HG02981 (cell line): ENCODE measurements at regions not wholly inside any gene's neighbourhood (a gene's known extent, or its start where the extent isn't known, plus 50 kb on each side); places are given as distances from the start of the nearest gene placed in this dataset.
"Not testable (repeated sequence)": the region's sequence is repeated elsewhere in the genome, so short reads cannot be mapped to it uniquely, and the experiment has no call there.

Experiments
- ATAC-seq: cut with Tn5 transposase; IDR thresholded peaks from one replicate; pipeline ENCODE4 v1.9.1; 2021; ENCODE audit warnings: mild to moderate bottlenecking, moderate library complexity; ENCODE audit not compliant: unreplicated experiment

DNA sequence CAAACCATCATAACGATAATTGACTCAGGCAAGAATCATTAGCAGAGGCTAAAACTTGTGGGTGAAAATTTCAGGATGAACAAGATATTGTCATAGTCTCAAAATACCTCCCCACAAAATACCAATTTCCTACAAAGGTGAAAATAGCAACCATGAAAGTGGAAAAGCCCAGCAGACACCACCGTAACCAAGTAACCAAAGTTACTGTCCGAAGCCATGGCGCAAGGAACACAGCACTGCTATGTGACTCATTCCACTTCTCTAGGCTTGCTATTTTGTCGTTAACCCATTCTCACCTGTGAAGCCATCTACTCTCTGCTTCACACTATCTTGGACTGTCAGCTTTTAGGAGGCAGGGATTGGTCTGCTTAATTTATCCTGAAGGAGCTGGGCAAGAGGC lies 113.8 kb upstream of the CACUL1 start:
- ATAC-seq = no peak

DNA sequence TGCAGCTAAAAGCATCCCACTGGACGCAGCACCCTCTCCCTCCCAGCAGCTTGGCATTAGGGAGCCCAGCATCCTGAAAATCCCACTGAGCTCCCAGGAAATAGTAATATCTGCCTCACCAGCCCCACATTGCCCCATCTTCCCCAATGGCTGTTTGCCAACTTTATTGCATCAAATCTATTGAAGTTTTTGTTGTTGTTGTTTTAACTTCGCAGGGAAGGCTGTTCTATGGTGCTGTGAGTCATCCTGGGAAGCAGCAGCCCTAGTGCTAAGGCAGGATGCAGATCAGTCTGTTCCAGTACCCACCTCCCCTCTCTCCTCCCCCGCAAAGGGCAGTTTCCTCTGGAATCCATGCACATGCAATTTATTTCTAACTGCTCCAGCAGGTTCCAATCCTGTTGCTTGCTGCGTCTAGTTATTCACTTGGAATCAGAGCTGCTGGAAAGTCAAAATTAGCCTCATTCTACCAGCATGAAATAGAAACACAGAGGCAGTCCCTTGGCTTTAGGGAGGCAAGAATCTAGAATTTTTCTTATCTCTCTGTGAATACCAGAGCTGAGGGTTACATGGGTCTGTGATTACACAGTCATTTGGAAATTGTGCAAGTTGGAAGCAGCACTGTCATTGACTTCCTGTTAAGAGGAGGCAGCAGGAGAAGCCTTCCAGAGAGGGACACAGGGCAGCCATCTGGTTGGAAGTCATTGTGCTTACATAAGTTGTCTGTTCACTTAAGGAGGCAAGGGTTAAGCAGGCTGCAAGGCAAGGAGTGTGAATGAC lies 115.9 kb upstream of the CACUL1 start:
- ATAC-seq = no peak

DNA sequence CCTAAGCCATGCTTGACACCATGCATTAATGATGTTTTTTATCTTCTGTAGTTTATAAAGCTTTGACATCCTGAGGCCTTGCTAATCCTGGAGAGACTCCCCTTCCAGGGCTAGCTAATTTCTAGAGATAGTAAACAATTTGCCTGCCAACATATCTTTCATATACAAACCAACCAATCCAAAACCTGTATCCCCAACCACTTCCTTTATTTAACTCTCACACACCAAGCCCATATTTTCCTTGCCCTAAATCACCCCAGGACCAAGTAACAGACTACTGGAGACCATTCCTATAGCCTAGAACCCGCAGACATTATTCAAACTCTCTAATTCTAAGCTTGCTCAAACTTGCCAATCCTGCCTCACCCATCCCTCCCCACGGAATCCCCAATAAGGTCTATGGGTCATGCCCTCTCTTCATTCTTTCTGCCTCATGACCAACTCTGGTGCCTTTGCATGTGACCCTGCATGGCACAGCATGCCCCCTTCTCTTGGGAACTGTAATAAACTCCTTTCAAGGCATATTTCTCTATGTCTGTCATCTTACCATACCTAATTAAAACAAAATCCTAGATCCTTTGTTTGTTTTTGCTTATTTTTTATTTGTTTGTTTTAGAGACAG lies 116.6 kb upstream of the CACUL1 start:
- no peak for ATAC-seq

DNA sequence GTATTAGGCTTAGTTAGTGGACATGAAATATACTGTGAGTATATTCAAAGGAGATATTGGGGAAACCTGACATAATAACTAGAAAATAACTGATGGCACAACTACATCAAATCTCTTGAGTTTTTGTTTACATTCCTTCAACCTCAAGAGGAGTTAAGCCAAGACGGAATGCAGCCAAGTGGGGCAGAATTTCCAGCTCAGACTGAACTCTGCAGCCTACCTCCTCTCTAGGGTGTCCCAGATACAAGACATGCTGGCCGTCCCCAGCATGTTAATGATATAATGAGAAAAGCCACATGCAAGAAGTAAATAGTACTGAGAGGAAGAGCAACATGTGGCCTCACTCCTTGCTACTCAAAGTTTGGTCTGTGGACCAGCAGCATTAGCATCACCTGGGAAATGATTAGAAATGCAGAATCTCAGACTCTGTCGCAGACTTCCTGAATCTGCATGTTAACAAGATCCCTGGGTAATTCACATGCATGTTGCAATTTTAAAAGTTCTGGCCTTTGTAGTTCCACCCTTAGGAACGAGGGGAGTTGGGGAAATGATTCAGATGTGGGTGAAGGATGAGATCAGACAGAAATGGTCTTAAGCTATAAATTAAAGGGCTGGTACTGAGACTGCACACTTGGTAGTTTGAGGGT lies 118.4 kb upstream of the CACUL1 start:
- ATAC-seq = no peak

DNA sequence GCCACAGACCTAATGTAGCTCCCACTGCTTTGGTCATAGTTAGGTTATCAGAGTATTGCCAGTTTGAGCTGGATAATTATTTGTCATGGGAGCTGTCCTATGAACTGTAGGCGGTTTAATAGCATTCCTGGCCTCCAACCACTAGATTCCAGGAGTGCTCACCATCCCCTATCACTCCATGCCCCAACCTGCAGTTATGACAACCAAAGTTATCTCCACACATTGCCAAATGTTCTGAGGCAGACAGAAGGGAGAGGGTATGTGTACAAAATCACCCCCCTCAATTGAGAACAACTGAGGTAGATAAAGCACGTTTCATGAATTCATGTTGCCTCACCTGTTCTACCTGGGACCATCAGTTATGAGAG lies 119.0 kb upstream of the CACUL1 start:
- no peak for ATAC-seq

DNA sequence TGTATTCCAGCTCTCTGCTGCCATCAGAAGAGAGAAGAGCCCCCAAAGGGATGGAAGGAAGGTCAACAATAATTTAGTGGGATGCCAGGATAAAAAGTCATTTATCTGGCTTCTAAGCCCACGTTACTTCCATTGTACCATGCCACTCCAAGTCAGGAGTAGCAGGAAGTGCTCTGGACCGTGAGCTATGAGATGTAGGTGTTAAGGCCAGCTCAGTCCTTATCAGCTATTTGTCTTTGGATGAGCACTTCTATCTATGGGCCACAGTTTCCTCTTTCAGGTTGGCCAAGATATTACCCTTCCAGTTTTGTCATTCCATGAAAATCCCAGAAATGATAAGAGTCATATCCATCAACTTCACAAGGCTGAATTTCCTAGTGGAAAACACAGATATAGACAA lies 119.4 kb upstream of the CACUL1 start:
- no peak for ATAC-seq

DNA sequence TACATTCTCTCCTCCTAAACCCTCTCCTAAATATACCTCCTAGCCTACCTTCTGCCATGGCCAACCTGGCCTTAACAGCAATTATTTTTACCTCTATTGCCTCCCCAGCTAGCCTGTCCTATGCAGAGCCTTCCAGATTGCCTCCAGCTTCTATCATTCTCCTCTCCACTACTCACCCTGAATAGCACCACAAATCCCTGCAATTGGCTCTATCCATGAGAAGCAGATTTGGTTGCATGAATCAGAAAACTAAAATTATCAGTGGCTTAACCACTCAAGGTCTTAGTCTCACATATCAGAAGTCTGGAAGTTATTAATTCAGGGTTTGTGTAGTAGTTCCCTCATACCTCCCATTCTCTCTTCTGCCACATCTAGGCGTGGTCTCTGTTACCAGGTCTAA lies 120.3 kb upstream of the CACUL1 start:
- no peak for ATAC-seq

DNA sequence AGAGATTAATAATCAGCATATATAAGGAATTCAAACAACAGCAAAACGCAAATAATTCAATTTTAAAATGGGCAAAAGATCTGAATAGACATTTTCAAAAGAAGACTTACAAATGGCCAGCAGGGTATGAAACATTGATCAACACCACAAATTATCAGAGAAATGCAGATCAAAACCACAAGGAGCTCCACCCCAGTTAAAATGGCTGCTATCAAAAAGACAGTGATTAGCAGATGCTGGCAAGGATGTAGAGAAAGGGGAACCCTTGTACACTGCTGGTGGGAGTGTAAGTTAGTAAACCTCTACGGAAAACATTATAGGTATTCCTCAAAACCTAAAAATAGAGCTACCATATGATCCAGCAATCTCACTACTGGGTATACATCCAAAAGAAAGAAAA lies 128.0 kb upstream of the CACUL1 start:
- ATAC-seq = no peak

DNA sequence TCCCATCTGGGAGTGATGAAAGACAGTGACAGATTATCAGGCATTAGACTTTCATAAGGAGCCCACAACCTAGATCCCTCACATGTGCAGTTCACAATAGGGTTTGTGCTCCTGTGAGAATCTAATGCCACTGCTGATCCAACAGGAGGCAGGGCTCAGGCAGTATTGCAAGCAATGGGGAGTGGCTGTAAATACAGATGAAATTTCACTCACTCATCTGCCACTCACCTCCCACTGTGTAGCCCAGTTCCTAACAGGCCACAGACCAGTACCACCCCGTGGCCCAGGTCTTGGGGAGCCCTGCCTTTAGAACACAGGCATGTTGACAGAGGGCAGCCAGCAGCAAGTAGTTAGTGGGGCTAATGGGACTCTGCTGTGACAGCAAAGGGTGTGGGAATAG lies 137.3 kb upstream of the NANOS1 start:
- no peak for ATAC-seq

DNA sequence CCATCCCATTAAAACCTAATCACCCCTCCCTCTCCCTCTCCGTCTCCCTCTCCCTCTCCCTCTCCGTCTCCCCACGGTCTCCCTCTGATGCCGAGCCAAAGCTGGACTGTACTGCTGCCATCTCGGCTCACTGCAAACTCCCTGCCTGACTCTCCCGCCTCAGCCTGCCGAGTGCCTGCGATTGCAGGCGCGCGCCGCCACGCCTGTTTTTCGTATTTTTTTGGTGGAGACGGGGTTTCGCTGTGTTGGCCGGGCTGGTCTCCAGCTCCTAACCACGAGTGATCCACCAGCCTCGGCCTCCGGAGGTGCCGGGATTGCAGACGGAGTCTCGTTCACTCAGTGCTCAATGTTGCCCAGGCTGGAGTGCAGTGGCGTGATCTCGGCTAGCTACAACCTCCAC lies 134.6 kb upstream of the NANOS1 start:
- not testable (repeated sequence) for ATAC-seq

DNA sequence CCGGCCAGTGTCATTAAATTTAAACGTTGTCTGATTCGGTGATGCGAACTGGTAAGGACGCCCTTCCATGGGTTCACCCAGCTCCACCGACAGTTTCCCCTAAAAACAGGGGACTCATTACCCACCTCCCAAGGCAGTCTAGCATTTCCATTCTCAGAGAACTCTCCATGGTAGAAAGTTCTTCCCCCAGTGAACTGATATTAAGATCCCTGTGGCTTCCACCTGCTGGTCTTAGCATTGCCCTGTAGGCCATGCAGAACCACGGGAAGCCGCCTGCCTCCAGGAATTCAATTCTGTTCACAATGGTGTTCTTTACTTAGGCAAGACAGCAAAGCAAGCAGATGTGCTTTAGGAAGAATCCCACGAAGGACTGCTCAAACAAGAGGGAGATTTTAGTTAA lies 128.9 kb upstream of the NANOS1 start:
- ATAC-seq = no peak

DNA sequence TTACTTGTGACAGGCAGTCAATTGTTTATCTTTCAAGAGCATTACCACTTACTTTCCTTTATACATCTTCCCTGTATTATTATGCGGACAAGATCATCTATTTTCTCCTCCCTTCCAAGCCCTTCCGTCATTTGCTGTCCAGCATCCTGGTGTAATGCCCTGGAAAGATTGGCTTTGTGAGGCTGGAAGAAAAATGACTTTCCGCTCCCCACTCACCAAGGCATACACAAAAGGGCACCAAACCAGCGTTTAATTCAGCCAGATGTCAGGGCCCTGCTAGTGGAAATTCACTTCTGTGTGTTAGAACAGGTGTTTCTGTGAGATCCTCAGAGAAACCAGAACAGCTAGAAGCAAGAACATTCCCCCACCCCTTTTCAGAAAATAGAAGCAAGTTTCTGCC lies 128.1 kb upstream of the NANOS1 start:
- ATAC-seq = no peak

DNA sequence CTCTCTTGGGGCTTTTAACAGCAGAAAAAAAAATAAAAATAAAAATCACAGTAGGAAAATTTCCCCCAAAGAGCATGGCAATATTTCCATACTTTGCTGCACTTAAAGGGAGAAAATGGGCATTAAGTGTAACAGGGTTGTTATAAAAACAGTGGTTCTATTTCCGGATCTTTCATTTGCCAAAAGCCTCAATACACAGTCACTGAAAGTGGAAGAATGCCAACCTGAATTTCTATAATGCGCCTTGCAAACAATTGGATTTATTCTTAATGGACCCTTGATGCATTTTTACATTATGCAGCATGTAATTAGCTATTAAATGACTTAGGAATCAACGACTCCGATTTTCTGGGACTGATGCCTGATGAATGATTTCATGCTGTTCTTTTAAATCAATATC lies 127.6 kb upstream of the NANOS1 start:
- no peak for ATAC-seq

DNA sequence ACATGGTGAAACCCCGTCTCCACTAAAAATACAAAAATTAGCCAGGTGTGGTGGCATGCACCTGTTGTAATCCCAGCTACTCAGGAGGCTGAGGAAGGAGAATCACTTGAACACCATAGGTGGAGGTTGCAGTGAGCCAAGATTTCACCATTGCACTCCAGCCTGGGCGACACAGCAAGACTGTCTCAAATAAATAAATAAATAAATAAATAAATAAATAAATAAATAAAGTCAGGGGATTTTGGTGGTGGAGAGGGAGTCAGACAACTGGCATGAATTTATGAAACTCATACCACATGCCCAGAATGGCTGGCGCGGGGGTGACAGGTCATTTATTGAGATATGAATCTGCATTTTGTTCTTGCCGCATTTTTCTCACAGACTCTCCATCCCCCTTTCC lies 126.9 kb upstream of the NANOS1 start:
- not testable (repeated sequence) for ATAC-seq

DNA sequence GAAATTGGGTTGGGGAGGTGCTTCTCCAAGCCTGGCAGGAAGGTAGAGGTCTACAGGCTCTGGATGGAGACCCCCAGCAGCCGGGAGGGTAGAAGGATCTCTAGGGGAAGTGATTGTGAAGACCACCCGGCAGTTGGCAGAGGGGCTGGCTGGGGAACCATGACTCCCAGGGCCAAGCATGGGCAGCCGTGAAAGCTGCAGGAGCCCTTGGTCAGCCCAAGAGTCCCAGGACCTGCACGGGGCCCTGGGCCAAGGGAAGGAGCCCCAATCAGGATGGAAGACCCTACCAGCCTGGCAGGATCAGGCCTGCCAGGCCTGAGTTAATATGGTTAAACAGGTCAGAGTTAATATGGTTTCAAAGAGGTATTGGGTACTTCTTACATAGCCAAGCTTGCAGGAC lies 126.3 kb upstream of the NANOS1 start:
- no peak for ATAC-seq

DNA sequence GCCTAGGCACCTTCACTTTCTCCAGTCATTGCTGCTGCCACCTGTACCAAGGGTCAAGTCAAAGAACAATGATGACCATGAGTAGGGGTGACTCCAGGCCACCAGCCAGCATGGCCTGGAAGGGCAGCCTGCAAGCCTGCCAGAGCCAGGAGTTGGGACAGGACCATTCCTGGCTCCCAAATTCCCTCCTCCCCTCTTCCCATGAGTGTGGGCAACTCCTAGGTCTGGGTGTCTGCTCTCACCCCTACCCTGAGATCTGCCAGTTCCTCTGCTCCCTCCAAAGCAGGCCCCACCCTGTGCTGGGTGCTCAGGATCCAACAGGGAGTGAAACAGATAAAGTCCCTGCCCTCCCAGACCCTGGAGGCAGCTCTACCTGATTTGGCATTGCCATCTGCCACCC lies 125.8 kb upstream of the NANOS1 start:
- ATAC-seq = no peak

DNA sequence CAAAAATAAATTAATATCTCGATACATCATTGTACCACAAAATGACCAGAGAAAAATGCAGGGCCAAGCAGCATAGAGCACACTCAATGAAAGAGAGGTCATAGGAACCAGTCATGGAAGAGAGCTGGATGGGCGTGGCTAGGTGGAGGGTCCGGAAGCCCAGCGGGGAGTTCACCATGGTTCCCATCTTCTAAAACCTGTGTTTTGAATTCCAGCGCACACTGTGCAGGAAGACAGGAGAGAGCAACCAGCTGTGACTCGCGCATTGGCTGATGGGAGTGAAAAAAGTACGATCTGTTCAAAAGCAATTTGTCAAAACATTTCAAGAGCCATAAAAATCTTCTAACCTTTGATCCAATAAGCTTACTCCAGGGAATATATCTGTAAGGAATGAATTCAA lies 125.2 kb upstream of the NANOS1 start:
- ATAC-seq = no peak

DNA sequence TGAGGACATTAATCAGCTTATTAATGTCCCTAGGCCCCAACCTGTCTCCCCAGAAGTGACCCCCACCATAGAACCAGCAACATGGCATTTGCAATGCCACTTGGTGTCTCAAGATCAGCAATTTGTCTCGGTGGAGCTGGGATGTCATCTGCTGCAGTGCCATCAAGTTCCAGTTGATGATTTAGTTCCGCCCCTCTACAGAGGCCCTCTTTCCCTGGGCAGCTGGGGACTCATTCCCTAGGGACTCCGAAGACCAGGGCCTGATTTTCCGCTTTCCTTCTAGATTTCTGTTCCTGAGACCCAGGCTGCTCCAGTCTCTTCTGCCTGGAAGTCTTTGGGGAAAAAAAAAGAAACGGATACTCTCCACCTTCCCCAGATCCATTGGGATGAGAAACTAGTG lies 122.5 kb upstream of the NANOS1 start:
- ATAC-seq = no peak

DNA sequence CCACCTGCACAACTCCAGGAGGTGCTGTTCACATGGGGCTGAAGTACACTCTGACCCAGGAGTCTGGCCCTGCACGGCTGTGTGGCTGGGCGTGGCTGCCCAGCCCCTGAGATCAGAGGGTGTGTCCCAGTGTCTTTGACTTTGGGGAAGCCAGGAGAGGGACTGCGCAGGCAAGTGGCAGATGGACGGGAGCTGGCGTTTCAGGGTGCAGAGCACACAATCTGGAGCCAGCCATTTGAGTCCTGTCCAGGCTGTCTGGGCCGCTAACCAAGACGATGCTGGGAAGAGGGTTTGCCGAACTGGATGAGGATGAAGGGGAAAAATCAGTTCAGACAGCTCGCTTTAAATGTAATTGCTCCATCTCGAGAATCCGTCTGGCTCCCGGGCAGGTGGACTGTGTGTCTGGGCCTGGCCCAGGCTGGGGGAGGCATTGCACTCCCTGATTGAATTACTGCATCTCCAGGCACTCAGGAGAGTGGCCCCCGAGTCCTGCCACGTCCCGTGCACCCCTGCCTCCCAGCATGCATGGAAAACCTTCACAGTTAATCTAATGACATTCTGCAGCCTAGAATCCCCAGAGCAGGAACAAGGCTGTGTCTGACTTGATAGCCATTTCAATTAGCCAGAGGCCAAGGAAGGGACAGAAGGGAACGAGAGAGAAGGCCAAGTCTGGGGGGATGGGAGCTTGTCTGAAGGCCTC lies 120.8 kb upstream of the NANOS1 start:
- no peak for ATAC-seq

DNA sequence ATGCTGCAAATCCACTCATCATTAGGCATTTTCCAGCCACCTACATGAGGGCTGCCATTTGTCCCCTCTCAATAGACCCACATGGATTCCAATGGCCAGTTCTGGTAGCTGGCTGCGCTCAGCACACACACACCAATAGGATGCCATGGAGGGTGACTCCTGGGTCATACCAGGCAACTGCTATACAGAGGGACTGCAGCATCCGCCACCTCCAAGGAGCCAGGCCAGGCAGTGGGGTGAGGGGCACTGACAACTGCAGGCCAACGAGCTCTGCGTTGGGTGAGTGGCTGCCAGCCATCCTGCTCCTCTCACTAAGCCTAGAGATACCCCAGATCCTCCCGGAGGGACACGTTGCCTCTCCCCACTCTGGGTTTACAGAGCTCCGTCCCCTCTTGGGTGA lies 118.8 kb upstream of the NANOS1 start:
- ATAC-seq = no peak

DNA sequence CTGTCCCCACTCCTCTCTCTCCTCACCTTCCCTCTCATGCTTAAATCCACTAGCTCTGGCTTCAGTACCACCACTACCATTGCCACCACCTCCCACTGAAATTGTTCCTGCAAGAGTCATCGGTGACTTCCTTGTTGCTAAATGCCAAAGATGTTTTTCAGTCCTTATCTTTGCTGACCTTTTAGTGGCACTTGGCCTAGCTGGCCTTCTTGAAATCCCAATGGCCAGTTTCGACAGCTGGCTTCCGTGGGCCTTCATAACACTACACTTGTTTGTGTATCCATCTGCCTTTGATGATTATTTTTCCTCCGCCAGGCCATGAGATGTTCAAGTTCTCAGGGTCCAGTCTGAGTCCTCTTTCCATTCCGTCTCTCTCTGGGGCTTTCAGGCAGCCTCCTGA lies 118.2 kb upstream of the NANOS1 start:
- no peak for ATAC-seq
